Transverse colon (tissue), 4 donors: ENCODE measurements at regions not wholly inside any gene's neighbourhood (a gene's known extent, or its start where the extent isn't known, plus 50 kb on each side); places are given as distances from the start of the nearest gene placed in this dataset.

Experiments used
- DNase-seq: peaks from one replicate; pipeline ENCODE4 v3.0.0-alpha.2; 2019
- H3K27ac ChIP-seq, 4 donors: fragments of 200-600 bp; sonication (generic); 2 replicates each; pipeline ENCODE4 v1.5.1; 2016 to 2018; ENCODE audit warnings: inconsistent platforms in 4 of 4
- H3K27me3 ChIP-seq: fragments of 200-600 bp; sonication (generic); 2 replicates; pipeline ENCODE4 v1.5.1; 2017; ENCODE audit warnings: inconsistent platforms
- H3K36me3 ChIP-seq, 4 donors: fragments of 200-600 bp; sonication (generic); 2 replicates each; pipeline ENCODE4 v1.5.1; 2017 to 2019; ENCODE audit warnings: inconsistent platforms in 4 of 4
- H3K4me1 ChIP-seq, 4 donors: fragments of 200-600 bp; sonication (generic); 2 replicates each; pipeline ENCODE4 v1.5.1; 2017 to 2020; ENCODE audit warnings: inconsistent platforms in 4 of 4
- H3K4me3 ChIP-seq, 4 donors: fragments of 200-600 bp; sonication (generic); 1 replicate in 1 of 4; 2 replicates in 3 of 4; pipeline versions ENCODE4 v1.5.1 to v1.6.1; 2017 to 2019; ENCODE audit warnings: inconsistent platforms in 4 of 4
- H3K9me3 ChIP-seq, 2 donors: fragments of 200-600 bp; sonication (generic); 2 replicates each; pipeline ENCODE4 v1.5.1; 2017 to 2019; ENCODE audit warnings: inconsistent platforms in 2 of 2
- EP300 ChIP-seq: sonication (generic); formaldehyde crosslinking; IDR thresholded peaks from one replicate; pipeline ENCODE4 v1.6.1; 2017; ENCODE audit warnings: antibody characterized with exemption, low read depth
- POLR2A ChIP-seq: fragments of 450-650 bp; IDR thresholded peaks from one replicate; pipeline ENCODE4 v1.6.1; 2016; ENCODE audit warnings: antibody characterized with exemption, mild to moderate bottlenecking, moderate library complexity
- POLR2AphosphoS5 ChIP-seq, 3 donors: sonication (generic); formaldehyde crosslinking; IDR thresholded peaks; one replicate each; pipeline ENCODE4 v1.6.1; 2016; ENCODE audit warnings: antibody characterized with exemption in 3 of 3
- WGBS, 2 donors: methylation state at CpG; one replicate each; pipeline ENCODE4 v1.1.5; 2018; ENCODE audit warnings: low coverage in 1 of 2; 5-methylcytosine and 5-hydroxymethylcytosine counted together
- in situ Hi-C, 4 donors: fragments of 200-750 bp; cut with MboI; loops; one replicate each; pipeline versions ENCODE4 v1.15.0 to v1.15.1; 2017; ENCODE audit warnings: low sequenced_read_pairs in 3 of 4, low pct_ligation_motif_present in 1 of 4, low pct_unique_long_range_greater_than_20kb in 1 of 4
- intact Hi-C: fragments of 100-400 bp; cut with DNase I; formaldehyde crosslinking; loops from one replicate; pipeline ENCODE4 v1.15.1; 2023; ENCODE audit warnings: low total_unique reads
- TF ChIP-seq, protein P1 (sequence below), 5 experiments: fragments of 200-600 bp in 3 of 5; fragments of 450-650 bp in 2 of 5; sonication (generic) in 3 of 5; IDR thresholded peaks; 1 replicate in 2 of 5; 2 replicates in 3 of 5; pipeline ENCODE4 v1.5.1; 2016 to 2017; ENCODE audit warnings: antibody characterized with exemption in 5 of 5, inconsistent platforms in 3 of 5, mild to moderate bottlenecking in 2 of 5, moderate library complexity in 1 of 5

DNA sequence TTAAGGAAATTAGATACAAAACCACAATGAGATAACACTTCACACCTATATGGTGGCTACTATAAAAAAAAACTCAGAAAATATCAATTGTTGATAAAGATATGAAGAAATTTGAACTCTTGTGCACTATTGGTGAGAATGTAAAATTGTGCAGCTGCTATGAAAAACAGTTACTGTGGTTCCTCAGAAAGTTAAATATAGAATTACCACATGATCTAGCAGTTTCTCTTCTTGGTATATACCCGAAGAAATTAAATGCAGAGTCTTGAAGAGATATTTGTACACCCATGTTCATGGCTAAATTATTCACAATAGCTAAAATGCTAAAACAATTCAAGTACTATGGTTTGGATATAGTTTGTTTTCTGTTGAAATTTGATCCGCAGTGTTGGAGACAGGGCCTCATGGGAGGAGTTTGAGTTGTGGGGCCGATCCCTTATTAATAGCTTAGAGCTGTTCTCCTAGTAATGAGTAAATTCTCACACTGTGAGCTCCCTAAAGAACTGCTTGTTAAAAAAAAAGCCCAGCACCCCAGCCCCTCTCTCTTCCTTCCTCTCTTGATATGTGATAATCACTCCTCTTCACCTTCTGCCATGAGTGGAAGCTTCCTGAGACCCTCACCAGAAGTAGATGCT is 1412.1 kb downstream of the PLA2G4A start:
- H3K4me1 ChIP-seq = no peaks in the 10 kb centered on the region
- no peak overlapping the region for H3K4me3 ChIP-seq
- in situ Hi-C loops = no loop called here
- DNase-seq = no peak
- no peak for TF ChIP-seq POLR2AphosphoS5 (IDR thresholded peaks at IDR 0.05)
- TF ChIP-seq, protein P1, sequence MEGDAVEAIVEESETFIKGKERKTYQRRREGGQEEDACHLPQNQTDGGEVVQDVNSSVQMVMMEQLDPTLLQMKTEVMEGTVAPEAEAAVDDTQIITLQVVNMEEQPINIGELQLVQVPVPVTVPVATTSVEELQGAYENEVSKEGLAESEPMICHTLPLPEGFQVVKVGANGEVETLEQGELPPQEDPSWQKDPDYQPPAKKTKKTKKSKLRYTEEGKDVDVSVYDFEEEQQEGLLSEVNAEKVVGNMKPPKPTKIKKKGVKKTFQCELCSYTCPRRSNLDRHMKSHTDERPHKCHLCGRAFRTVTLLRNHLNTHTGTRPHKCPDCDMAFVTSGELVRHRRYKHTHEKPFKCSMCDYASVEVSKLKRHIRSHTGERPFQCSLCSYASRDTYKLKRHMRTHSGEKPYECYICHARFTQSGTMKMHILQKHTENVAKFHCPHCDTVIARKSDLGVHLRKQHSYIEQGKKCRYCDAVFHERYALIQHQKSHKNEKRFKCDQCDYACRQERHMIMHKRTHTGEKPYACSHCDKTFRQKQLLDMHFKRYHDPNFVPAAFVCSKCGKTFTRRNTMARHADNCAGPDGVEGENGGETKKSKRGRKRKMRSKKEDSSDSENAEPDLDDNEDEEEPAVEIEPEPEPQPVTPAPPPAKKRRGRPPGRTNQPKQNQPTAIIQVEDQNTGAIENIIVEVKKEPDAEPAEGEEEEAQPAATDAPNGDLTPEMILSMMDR (IDR thresholded peaks at IDR 0.05) = no peak
- TF ChIP-seq POLR2A = no peak
- no peak for TF ChIP-seq EP300
- WGBS, 2 donors = 69 to 70% methylated on average over 3 of the region's 3 CpGs
- intact Hi-C loops = no loop called here
- no peaks in the 10 kb centered on the region for H3K36me3 ChIP-seq
- no peak overlapping the region for H3K27ac ChIP-seq
- H3K9me3 ChIP-seq = no peaks in the 10 kb centered on the region
- H3K27me3 ChIP-seq = no peaks in the 10 kb centered on the region

DNA sequence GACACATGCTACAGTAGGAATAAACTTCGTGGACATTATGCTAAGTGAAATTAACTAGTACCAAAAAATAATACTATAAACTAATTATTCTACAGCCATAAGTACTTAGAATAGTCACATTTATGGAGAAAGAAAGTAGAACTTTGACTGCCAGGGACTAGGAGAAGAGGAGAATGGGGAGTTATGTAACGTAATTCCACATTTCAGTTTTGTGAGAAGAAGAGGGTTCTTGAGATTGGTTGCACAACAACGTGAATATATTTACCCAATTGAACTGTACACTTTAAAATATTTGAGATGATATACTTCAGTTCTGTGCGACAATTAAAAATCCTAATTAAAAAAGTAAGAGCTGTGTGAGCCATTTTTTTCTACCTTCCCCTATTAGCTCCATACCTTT is 1412.9 kb downstream of the PLA2G4A start:
- H3K36me3 ChIP-seq = no peaks in the 10 kb centered on the region
- H3K4me1 ChIP-seq = no peaks in the 10 kb centered on the region
- H3K9me3 ChIP-seq = no peaks in the 10 kb centered on the region
- TF ChIP-seq EP300 (no peak), POLR2A (no peak), POLR2AphosphoS5 (IDR thresholded peaks at IDR 0.05) (no peak)
- TF ChIP-seq, protein P1 (IDR thresholded peaks at IDR 0.05) = no peak
- intact Hi-C loops (no loop called here), in situ Hi-C loops (no loop called here)
- WGBS, 2 donors = 67 to 72% methylated on average over 4 of the region's 4 CpGs
- DNase-seq = no peak
- H3K4me3 ChIP-seq = no peak overlapping the region
- no peak overlapping the region for H3K27ac ChIP-seq
- no peaks in the 10 kb centered on the region for H3K27me3 ChIP-seq

DNA sequence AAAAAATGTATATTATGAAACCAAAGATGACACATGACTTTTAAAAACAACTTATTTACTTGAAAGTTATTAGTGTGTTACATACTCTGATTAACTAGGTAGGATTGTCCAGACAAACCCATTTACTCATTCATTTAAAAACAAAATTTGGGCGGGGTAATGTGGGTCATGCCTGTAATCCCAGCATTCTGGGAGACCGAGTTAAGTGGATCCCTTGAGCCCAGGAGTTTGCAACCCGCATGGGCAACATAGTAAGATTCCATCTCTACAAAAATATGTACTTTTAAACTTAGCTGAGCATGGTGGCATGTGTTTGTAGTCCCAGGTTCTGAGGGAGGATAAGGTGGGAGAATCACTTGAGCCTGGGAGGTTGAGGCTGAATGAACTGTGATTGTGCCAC is 1414.7 kb downstream of the PLA2G4A start:
- in situ Hi-C loops = no loop called here
- intact Hi-C loops = no loop called here
- Histone ChIP-seq H3K4me1 (no peaks in the 10 kb centered on the region), H3K4me3 (no peak overlapping the region), H3K36me3 (no peaks in the 10 kb centered on the region), H3K27ac (no peak overlapping the region), H3K27me3 (no peaks in the 10 kb centered on the region), H3K9me3 (no peaks in the 10 kb centered on the region)
- TF ChIP-seq POLR2AphosphoS5 (IDR thresholded peaks at IDR 0.05) = no peak
- TF ChIP-seq EP300 = no peak
- no peak for DNase-seq
- WGBS, 2 donors = 45 to 48% methylated on average over 3 of the region's 3 CpGs

DNA sequence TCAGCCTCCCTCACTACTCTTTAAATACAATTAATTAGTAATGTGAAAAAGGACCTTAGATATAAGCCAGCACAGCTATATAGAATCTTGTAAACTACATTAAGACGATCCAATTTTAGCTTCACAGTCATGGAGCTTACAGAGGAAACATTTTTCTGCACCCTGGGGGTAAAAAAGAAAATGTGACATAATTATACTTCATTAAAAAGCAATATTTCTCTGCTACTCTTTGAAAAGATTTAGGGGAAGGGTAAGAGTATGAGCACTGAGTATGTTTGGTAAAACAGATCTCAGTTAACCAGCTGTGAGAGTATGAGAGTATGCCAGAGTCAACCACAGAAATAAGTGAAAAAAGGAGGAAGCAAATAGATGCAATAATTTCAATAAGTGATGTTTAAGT is 1415.9 kb downstream of the PLA2G4A start:
- intact Hi-C loops = no loop called here
- in situ Hi-C loops = no loop called here
- Histone ChIP-seq H3K9me3 (no peaks in the 10 kb centered on the region), H3K4me1 (no peaks in the 10 kb centered on the region), H3K27me3 (no peaks in the 10 kb centered on the region), H3K27ac (no peak overlapping the region), H3K36me3 (no peaks in the 10 kb centered on the region), H3K4me3 (no peak overlapping the region)
- TF ChIP-seq POLR2AphosphoS5 (IDR thresholded peaks at IDR 0.05) (no peak), EP300 (no peak), POLR2A (no peak)
- TF ChIP-seq, protein P1 (IDR thresholded peaks at IDR 0.05) = no peak
- DNase-seq = no peak
- WGBS, 2 donors = 56 to 63% methylated on average over 1 of the region's 1 CpG

DNA sequence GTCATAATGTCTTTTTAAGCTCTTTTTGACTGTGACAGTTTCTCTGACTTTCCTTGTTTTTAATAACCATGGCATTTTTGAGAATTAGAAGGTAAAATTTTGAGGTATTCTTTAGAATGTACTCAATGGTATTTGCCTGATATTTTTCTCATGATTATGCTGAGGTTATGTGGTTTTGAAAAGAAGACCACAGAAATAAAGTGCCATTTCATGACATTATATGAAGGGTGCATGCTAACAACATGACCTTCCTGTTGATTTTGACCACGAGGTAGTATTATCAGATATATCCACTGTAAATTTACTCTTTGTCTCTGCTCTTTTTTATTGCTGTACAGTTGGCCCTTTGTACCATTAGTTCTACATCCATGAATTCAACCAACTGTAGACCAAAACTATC is 1418.5 kb downstream of the PLA2G4A start:
- in situ Hi-C loops = no loop called here
- Histone ChIP-seq H3K4me3 (no peak overlapping the region), H3K4me1 (no peaks in the 10 kb centered on the region), H3K9me3 (no peaks in the 10 kb centered on the region), H3K36me3 (no peaks in the 10 kb centered on the region), H3K27me3 (no peaks in the 10 kb centered on the region), H3K27ac (no peak overlapping the region)
- intact Hi-C loops = no loop called here
- DNase-seq = no peak
- TF ChIP-seq POLR2A = no peak
- no peak for TF ChIP-seq EP300
- TF ChIP-seq, protein P1 (IDR thresholded peaks at IDR 0.05) = no peak
- TF ChIP-seq POLR2AphosphoS5 (IDR thresholded peaks at IDR 0.05) = no peak
- WGBS, 2 donors = 10 to 27% methylated on average over 1 of the region's 1 CpG
